ENCODE measurements at regions not wholly inside any gene's neighbourhood (a gene's known extent, or its start where the extent isn't known, plus 50 kb on each side); places are given as distances from the start of the nearest gene placed in this dataset.

GRCh38 chr5:136689552-136689951 is 324.2 kb upstream of the TRPC7 start:
- no peak for DNase-seq (ENCODE audit: low read depth)

DNA sequence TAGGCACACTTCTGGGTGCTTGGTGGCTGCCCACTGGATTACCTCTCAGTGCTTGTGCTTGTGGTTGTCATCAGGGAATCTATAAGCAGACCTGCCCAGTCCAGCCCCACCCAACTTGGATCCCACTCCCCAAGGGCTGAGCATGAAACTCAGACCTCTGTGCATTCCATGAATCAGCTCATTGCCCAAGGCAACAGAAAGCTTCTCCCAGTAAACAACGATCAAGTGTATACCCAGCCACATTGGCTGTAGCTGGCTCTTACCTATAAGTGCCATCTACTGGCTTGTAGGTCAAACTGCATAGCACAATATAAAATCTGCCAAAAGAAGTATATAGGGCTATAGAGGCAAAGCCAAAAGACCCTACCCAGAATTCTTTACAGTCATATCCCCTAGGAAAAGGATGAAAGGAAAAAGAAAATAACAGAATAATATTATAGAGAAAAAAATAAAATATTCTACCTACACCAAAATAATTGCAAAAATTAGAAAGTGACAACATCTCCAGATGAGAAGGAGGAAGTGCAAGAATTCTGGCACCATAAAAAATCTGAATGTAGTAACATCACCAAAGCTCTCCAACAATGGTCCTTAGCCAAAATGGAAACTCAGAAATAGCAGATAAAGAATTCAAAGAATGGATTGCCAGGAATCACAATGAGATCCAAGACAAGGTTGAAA is 321.0 kb upstream of the TRPC7 start:
- peak; percentile 69 for DNase-seq (ENCODE audit: low read depth)

- DNase-seq (ENCODE audit: low read depth) = no peak
Observed at GRCh38 chr5:136682986-136683385, 317.6 kb upstream of the TRPC7 start.

- no peak for DNase-seq (ENCODE audit: low read depth)
Observed at GRCh38 chr5:136679233-136679632, 313.9 kb upstream of the TRPC7 start.

DNA sequence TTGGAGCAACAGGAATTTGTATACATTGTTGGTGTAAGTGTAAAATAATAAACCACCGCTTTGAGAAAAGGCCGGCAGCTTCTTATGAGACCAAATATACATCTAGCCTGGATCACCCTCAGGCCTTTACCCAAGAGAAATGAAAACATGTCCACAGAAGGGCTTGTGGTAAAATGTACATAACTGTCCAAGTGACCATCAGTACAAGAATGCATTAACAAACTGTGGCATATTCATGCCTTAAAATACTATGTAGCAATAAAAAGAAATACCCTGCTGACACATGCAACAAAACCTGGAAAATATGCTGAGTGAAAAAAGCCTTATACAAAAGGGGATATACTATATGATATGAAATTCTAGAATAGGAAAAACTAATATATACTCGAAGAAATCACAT is 311.9 kb upstream of the TRPC7 start:
- no peak for DNase-seq (ENCODE audit: low read depth)

- DNase-seq (ENCODE audit: low read depth) = no peak
Observed at GRCh38 chr5:136676685-136677084, 311.3 kb upstream of the TRPC7 start.

- DNase-seq (ENCODE audit: low read depth) = no peak
Observed at GRCh38 chr5:136675769-136676168, 310.4 kb upstream of the TRPC7 start.

- no peak for DNase-seq (ENCODE audit: low read depth)
Observed at GRCh38 chr5:136674178-136674577, 308.8 kb upstream of the TRPC7 start.

GRCh38 chr5:136667789-136668188 is 302.4 kb upstream of the TRPC7 start:
- no peak for DNase-seq (ENCODE audit: low read depth)

DNA sequence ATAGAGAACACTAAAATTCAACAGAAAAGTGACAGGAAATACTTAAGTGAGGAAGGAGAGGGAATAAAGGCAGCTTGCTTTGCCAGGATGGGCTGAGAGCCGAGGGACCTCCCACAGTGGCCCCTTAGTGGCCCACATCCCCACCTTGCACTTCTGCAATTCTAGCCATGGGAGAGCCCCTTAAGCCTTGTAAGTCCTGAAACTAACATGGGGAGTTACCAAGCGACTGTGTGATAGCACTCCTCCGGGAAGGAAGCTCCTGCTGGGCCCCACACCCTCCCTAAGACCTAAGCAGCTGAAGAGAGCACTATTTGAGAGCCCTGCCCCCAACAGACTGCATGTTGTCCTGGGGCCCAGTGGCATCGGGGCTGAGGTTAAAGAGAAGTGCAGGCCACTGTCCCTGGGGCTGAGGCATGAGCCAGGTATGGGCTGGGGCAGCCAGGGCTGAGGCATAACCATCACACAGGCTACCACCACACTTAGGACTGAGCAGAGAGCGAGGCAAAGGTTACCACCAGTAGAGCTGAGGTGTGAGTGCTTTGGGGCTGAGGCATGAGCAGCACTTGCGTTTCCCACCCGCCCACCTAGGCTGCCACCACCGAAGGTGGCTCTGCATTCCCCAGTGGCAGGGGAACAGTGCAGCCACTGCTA is 301.8 kb upstream of the TRPC7 start:
- no peak for DNase-seq (ENCODE audit: low read depth)

- DNase-seq (ENCODE audit: low read depth) = no peak
Observed at GRCh38 chr5:136665331-136665730, 300.0 kb upstream of the TRPC7 start.

- no peak for DNase-seq (ENCODE audit: low read depth)
Observed at GRCh38 chr5:136661026-136661425, 295.7 kb upstream of the TRPC7 start.

DNA sequence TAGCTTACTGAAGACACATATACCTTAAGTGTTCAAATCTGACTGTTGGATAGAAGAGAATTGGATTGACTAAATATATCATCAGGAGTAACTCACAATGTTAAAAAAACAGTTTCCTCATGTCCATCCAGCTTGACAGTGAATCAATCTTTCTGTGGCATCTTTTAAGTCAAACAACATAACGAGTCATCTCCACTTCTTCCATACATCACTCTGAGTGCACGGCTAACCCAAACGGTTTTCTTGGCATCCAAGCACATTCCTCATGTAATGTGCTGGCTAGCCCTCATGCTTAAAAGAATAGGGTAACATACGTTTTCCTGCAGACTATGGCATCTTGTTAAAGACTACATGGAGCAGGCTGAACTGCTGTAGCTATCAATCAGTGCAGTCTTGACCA is 291.5 kb upstream of the TRPC7 start:
- DNase-seq (ENCODE audit: low read depth) = peak; percentile 78

DNA sequence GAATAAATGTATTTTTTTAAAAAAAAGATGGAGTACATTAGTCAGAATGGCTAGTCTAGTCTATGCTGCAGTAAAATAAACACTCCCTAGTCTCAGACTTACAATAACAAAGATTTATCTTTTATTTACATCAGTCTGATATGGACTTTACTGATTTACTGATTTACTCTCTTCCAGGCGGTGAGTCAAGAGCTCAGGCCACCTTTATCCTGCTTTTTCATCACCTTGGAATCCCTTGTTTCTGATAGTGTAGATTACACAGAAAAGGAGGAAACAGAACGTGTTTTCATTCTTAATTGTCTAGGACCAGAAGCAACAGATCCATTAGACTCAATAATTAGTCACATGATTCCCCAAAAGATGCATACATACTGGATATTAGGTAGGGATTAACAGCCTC is 290.1 kb upstream of the TRPC7 start:
- DNase-seq (ENCODE audit: low read depth) = peak; percentile 81

DNA sequence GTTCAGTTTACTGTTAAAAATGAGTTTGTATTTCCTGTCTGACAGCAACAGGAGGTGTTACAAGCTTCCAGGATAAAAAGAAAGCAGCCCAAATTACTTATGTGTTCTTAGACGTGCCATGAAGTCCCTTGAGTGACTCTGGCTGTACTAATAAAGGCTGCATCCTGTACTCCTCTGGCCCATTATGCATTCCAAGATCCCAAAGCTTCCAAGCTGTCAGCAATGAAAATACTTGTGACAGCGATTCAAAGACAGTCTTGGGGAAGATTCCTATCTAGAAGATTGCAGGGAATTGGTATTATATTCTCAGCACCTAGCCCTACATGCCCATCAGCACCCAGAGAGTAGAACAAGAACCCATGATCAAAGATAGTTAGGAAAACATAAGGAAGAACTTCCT is 281.6 kb upstream of the TRPC7 start:
- no peak for DNase-seq (ENCODE audit: low read depth)

GRCh38 chr5:136642976-136643375 is 277.6 kb upstream of the TRPC7 start:
- no peak for DNase-seq (ENCODE audit: low read depth)

- DNase-seq (ENCODE audit: low read depth) = no peak
Observed at GRCh38 chr5:136639616-136640015, 274.3 kb upstream of the TRPC7 start.

GRCh38 chr5:136638084-136638483 is 272.7 kb upstream of the TRPC7 start:
- DNase-seq (ENCODE audit: low read depth) = no peak

GRCh38 chr5:136636001-136636400 is 270.7 kb upstream of the TRPC7 start:
- DNase-seq (ENCODE audit: low read depth) = no peak

DNA sequence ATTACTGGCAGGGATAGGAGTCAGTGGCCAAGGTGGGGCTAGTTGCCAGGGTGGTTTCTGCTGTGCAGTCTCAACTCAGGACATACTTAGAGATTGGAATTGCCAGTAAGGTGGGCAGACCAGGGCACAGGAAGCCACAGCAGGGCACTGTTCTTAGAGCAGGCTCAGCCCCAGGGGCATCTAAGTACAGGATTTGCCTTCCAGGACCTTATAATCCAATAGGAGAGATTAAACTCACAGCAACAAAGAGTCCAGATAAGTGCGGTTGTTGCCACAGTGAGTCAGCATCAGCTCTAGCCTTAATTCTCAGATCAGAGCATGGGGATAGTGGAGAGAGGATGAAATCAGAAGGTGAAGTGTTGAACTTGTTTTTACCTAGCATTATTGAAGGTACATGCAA is 265.8 kb upstream of the TRPC7 start:
- DNase-seq (ENCODE audit: low read depth) = peak; percentile 72

DNA sequence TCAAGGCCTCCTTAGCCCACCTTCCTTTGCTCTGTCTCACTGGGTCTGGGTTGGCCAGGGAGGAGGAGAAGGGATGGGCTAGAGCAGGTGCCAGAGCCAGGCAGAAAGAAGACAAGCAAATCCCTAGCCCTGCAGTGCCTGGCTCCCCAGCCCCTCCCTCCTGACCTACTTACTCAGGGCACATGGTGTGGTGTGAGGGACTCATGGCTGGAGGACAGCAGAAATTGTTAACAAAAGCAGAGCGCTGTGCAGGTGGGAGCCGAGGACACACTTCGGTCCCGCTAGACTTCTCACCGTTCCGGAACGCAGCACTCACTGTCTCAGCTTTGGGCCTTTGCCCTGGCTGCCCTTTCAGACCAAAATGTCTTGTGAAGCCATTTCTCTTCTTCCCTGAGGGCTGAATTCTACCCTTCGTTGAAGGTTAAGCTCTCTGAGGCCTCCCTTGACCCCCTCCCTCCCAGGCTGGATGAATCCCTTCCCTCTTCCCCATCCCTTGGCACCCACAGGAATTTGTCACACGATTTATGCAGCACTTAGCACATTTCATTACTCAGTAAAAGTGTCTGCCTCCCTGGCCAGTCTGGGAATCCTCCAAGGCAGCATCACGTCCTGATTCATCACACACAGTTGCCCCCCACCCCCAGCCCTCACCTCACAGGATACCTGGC is 263.9 kb upstream of the TRPC7 start:
- DNase-seq (ENCODE audit: low read depth) = peak; percentile 55

GRCh38 chr5:136626531-136626930 is 261.2 kb upstream of the TRPC7 start:
- DNase-seq (ENCODE audit: low read depth) = no peak

GRCh38 chr5:136622747-136623146 is 257.4 kb upstream of the TRPC7 start:
- no peak for DNase-seq (ENCODE audit: low read depth)

Measured in Daoy (cell line).